GM21786 (cell line): ENCODE measurements at regions not wholly inside any gene's neighbourhood (a gene's known extent, or its start where the extent isn't known, plus 50 kb on each side); places are given as distances from the start of the nearest gene placed in this dataset.
A peak's percentile ranks its signal among the peaks of the same experiment; 100 is the strongest.

Experiments
- ATAC-seq: cut with Tn5 transposase; IDR thresholded peaks from one replicate; pipeline ENCODE4 v1.9.1; 2021; ENCODE audit not compliant: unreplicated experiment

- no peak for ATAC-seq
Observed at GRCh38 chr4:180153587-180153986, 2089.6 kb upstream of the TENM3 start.

- no peak for ATAC-seq
Observed at GRCh38 chr4:180156684-180157083, 2086.5 kb upstream of the TENM3 start.

GRCh38 chr4:180160195-180160983 is 2082.8 kb upstream of the TENM3 start:
- ATAC-seq, result no peak

GRCh38 chr4:180164799-180165198 is 2078.4 kb upstream of the TENM3 start:
- no peak for ATAC-seq

- ATAC-seq, result no peak
Observed at GRCh38 chr4:180169394-180169793, 2073.8 kb upstream of the TENM3 start.

GRCh38 chr4:180169966-180170365 is 2073.2 kb upstream of the TENM3 start:
- no peak for ATAC-seq

GRCh38 chr4:180179146-180179545 is 2064.1 kb upstream of the TENM3 start:
- ATAC-seq, result no peak

GRCh38 chr4:180189666-180190065 is 2053.5 kb upstream of the TENM3 start:
- no peak for ATAC-seq

GRCh38 chr4:180190382-180190781 is 2052.8 kb upstream of the TENM3 start:
- ATAC-seq, result peak; percentile 86

GRCh38 chr4:180197471-180197870 is 2045.7 kb upstream of the TENM3 start:
- ATAC-seq, result no peak

GRCh38 chr4:180203349-180203748 is 2039.9 kb upstream of the TENM3 start:
- peak; percentile 83 for ATAC-seq

GRCh38 chr4:180205276-180205675 is 2037.9 kb upstream of the TENM3 start:
- ATAC-seq, result no peak

GRCh38 chr4:180207921-180208320 is 2035.3 kb upstream of the TENM3 start:
- ATAC-seq, result no peak

- ATAC-seq, result no peak
Observed at GRCh38 chr4:180217070-180217469, 2026.1 kb upstream of the TENM3 start.

- no peak for ATAC-seq
Observed at GRCh38 chr4:180219080-180219479, 2024.1 kb upstream of the TENM3 start.

- ATAC-seq, result no peak
Observed at GRCh38 chr4:180225977-180226376, 2017.2 kb upstream of the TENM3 start.

- no peak for ATAC-seq
Observed at GRCh38 chr4:180234730-180235129, 2008.5 kb upstream of the TENM3 start.

- ATAC-seq, result no peak
Observed at GRCh38 chr4:180240670-180241069, 2002.5 kb upstream of the TENM3 start.

- no peak for ATAC-seq
Observed at GRCh38 chr4:180253419-180253818, 1989.8 kb upstream of the TENM3 start.

- no peak for ATAC-seq
Observed at GRCh38 chr4:180261346-180261745, 1981.9 kb upstream of the TENM3 start.

GRCh38 chr4:180280076-180280475 is 1963.1 kb upstream of the TENM3 start:
- peak; percentile 86 for ATAC-seq

- ATAC-seq, result no peak
Observed at GRCh38 chr4:180280726-180281297, 1962.4 kb upstream of the TENM3 start.

GRCh38 chr4:180281724-180282123 is 1961.5 kb upstream of the TENM3 start:
- no peak for ATAC-seq
